ENCODE measurements at regions not wholly inside any gene's neighbourhood (a gene's known extent, or its start where the extent isn't known, plus 50 kb on each side); places are given as distances from the start of the nearest gene placed in this dataset.

- DNase-seq = no peak
These were observed 349.7 kb upstream of the POU3F2 start for GRCh38 chr6:98484696-98485095.

- no peak for DNase-seq
These were observed 348.8 kb upstream of the POU3F2 start for GRCh38 chr6:98485593-98485992.

GRCh38 chr6:98486057-98486456 is 348.3 kb upstream of the POU3F2 start:
- DNase-seq = no peak

GRCh38 chr6:98487612-98488011 is 346.8 kb upstream of the POU3F2 start:
- DNase-seq = no peak

- no peak for DNase-seq
These were observed 336.1 kb upstream of the POU3F2 start for GRCh38 chr6:98498144-98498775.

GRCh38 chr6:98498866-98499265 is 335.5 kb upstream of the POU3F2 start:
- DNase-seq = no peak

GRCh38 chr6:98514073-98514720 is 320.2 kb upstream of the POU3F2 start:
- no peak for DNase-seq

GRCh38 chr6:98514796-98515195 is 319.6 kb upstream of the POU3F2 start:
- DNase-seq = no peak

GRCh38 chr6:98516206-98516605 is 318.2 kb upstream of the POU3F2 start:
- DNase-seq = no peak

GRCh38 chr6:98516866-98517265 is 317.5 kb upstream of the POU3F2 start:
- DNase-seq = no peak

GRCh38 chr6:98525860-98526259 is 308.5 kb upstream of the POU3F2 start:
- no peak for DNase-seq

GRCh38 chr6:98526465-98526864 is 307.9 kb upstream of the POU3F2 start:
- no peak for DNase-seq

- DNase-seq = no peak
These were observed 305.0 kb upstream of the POU3F2 start for GRCh38 chr6:98529364-98529763.

GRCh38 chr6:98530732-98531131 is 303.6 kb upstream of the POU3F2 start:
- DNase-seq = no peak

GRCh38 chr6:98532004-98532403 is 302.4 kb upstream of the POU3F2 start:
- no peak for DNase-seq

- DNase-seq = no peak
These were observed 294.6 kb upstream of the POU3F2 start for GRCh38 chr6:98539741-98540140.

- no peak for DNase-seq
These were observed 288.0 kb upstream of the POU3F2 start for GRCh38 chr6:98546376-98546775.

- DNase-seq = no peak
These were observed 287.2 kb upstream of the POU3F2 start for GRCh38 chr6:98547151-98547550.

GRCh38 chr6:98547634-98548033 is 286.7 kb upstream of the POU3F2 start:
- no peak for DNase-seq

- no peak for DNase-seq
These were observed 286.1 kb upstream of the POU3F2 start for GRCh38 chr6:98548301-98548700.

GRCh38 chr6:98560418-98560817 is 274.0 kb upstream of the POU3F2 start:
- DNase-seq = no peak

GRCh38 chr6:98560841-98561240 is 273.5 kb upstream of the POU3F2 start:
- DNase-seq = no peak

GRCh38 chr6:98566126-98566525 is 268.2 kb upstream of the POU3F2 start:
- DNase-seq = no peak

- no peak for DNase-seq
These were observed 261.8 kb upstream of the POU3F2 start for GRCh38 chr6:98572579-98572978.

GRCh38 chr6:98574984-98575383 is 259.4 kb upstream of the POU3F2 start:
- DNase-seq = no peak

All from dermis blood vessel endothelial cell (primary cell).